SU-DHL-6 (cell line): ENCODE measurements at regions not wholly inside any gene's neighbourhood (a gene's known extent, or its start where the extent isn't known, plus 50 kb on each side); places are given as distances from the start of the nearest gene placed in this dataset.

Experiments
- H2AFZ ChIP-seq: fragments of 200-600 bp; sonication (generic); 2 replicates; pipeline ENCODE4 v1.6.1; 2014; ENCODE audit warnings: low read depth, mild to moderate bottlenecking, moderate library complexity, mixed read lengths, antibody characterized with exemption, low read length; ENCODE audit not compliant: severe bottlenecking
- H3F3A ChIP-seq: fragments of 200-600 bp; shearing (Covaris generic); 2 replicates; pipeline ENCODE4 v1.6.0; 2016; ENCODE audit warnings: antibody characterized with exemption, mild to moderate bottlenecking; ENCODE audit not compliant: insufficient read depth
- H3K27ac ChIP-seq: fragments of 200-600 bp; sonication (generic); 2 replicates; pipeline ENCODE4 v1.5.1; 2016; ENCODE audit warnings: low read depth, mild to moderate bottlenecking, low read length, moderate library complexity, mixed read lengths
- H3K27me3 ChIP-seq: fragments of 200-600 bp; sonication (generic), shearing (Covaris generic); 2 replicates; pipeline ENCODE4 v1.6.0; 2014; ENCODE audit warnings: mild to moderate bottlenecking, low read length
- H3K36me3 ChIP-seq: fragments of 200-600 bp; sonication (generic); 2 replicates; pipeline ENCODE4 v1.6.1; 2014; ENCODE audit warnings: mild to moderate bottlenecking, low read length, mixed read lengths
- H3K4me2 ChIP-seq: fragments of 300-600, 200-600 bp; shearing (Covaris generic), sonication (generic); 2 replicates; pipeline ENCODE4 v1.6.0; 2014; ENCODE audit warnings: low read length, low read depth, mild to moderate bottlenecking; ENCODE audit not compliant: poor library complexity, severe bottlenecking
- H3K4me3 ChIP-seq: fragments of 200-600 bp; sonication (generic); 2 replicates; pipeline ENCODE4 v1.5.1; 2014; ENCODE audit warnings: antibody characterized with exemption, low read length, mild to moderate bottlenecking, mixed read lengths; ENCODE audit not compliant: insufficient read depth, poor library complexity, severe bottlenecking
- H3K79me2 ChIP-seq: fragments of 200-600 bp; sonication (generic); 2 replicates; pipeline ENCODE4 v1.6.1; 2014; ENCODE audit warnings: mild to moderate bottlenecking, low read length, moderate library complexity; ENCODE audit not compliant: insufficient read depth
- H3K9ac ChIP-seq: fragments of 200-600 bp; sonication (generic); 2 replicates; pipeline ENCODE4 v1.7.0; 2014; ENCODE audit warnings: mild to moderate bottlenecking, low read length
- H3K9me2 ChIP-seq: fragments of 200-600 bp; sonication (generic); replicated peaks from 2 replicates; pipeline ENCODE4 v1.6.1; 2014; ENCODE audit warnings: low read length; ENCODE audit not compliant: insufficient read depth
- H3K9me3 ChIP-seq: fragments of 200-600 bp; sonication (generic); 2 replicates; pipeline ENCODE4 v1.6.1; 2014; ENCODE audit warnings: low read length, mixed read lengths; ENCODE audit not compliant: insufficient read depth
- H4K20me1 ChIP-seq: fragments of 200-600 bp; sonication (generic); 2 replicates; pipeline ENCODE4 v1.6.1; 2014; ENCODE audit warnings: low read depth, mild to moderate bottlenecking, antibody characterized with exemption, low read length, moderate library complexity, mixed read lengths
- CTCF ChIP-seq: fragments of 200-600 bp; sonication (generic); IDR thresholded peaks from one replicate; pipeline ENCODE4 v1.5.1; 2017; ENCODE audit warnings: antibody characterized with exemption, mild to moderate bottlenecking, low read length, moderate library complexity; ENCODE audit not compliant: insufficient read depth, poor library complexity, severe bottlenecking
- EZH2phosphoT487 ChIP-seq: fragments of 200-600 bp; sonication (generic), shearing (Covaris generic); conservative IDR thresholded peaks from 2 replicates; pipeline ENCODE4 v1.6.1; 2018; ENCODE audit warnings: mild to moderate bottlenecking, antibody characterized with exemption, low read length, moderate library complexity, mixed read lengths

GRCh38 chr15:96818861-96819260, 488.4 kb downstream of the NR2F2 start:
- no peak for TF ChIP-seq CTCF
- no peak for TF ChIP-seq EZH2phosphoT487
- Histone ChIP-seq H3K27ac (no peak overlapping the region), H3K4me2 (no peak overlapping the region), H3K9ac (no peak overlapping the region), H3K9me3 (no peaks in the 10 kb centered on the region), H3K79me2 (no peaks in the 10 kb centered on the region), H3K36me3 (no peaks in the 10 kb centered on the region), H3K4me3 (no peak overlapping the region), H3K27me3 (no peaks in the 10 kb centered on the region), H4K20me1 (no peaks in the 10 kb centered on the region), H2AFZ (no peak overlapping the region), H3F3A (no peaks in the 10 kb centered on the region), H3K9me2 (no peaks in the 10 kb centered on the region)

- no peak overlapping the region for H3K27ac ChIP-seq
Measured at GRCh38 chr15:96827981-96828380, 497.5 kb downstream of the NR2F2 start.

GRCh38 chr15:96837241-96837970, 506.9 kb downstream of the NR2F2 start:
- H3K27ac ChIP-seq = no peak overlapping the region
- H3K27me3 ChIP-seq = no peaks in the 10 kb centered on the region
- no peaks in the 10 kb centered on the region for H4K20me1 ChIP-seq
- H3F3A ChIP-seq = no peaks in the 10 kb centered on the region
- H3K9ac ChIP-seq = no peak overlapping the region
- no peak overlapping the region for H3K4me3 ChIP-seq
- H3K79me2 ChIP-seq = no peaks in the 10 kb centered on the region
- no peak overlapping the region for H2AFZ ChIP-seq
- no peak overlapping the region for H3K4me2 ChIP-seq
- H3K9me3 ChIP-seq = no peaks in the 10 kb centered on the region
- no peak for TF ChIP-seq EZH2phosphoT487
- TF ChIP-seq CTCF = no peak
- no peaks in the 10 kb centered on the region for H3K36me3 ChIP-seq
- no peaks in the 10 kb centered on the region for H3K9me2 ChIP-seq

More at GRCh38 chr15:96827981-96828380, 497.5 kb downstream of the NR2F2 start:
- Histone ChIP-seq H3K4me2 (no peak overlapping the region), H3K9ac (no peak overlapping the region), H4K20me1 (no peaks in the 10 kb centered on the region), H2AFZ (no peak overlapping the region), H3K9me2 (no peaks in the 10 kb centered on the region), H3K79me2 (no peaks in the 10 kb centered on the region), H3K4me3 (no peak overlapping the region), H3K27me3 (no peaks in the 10 kb centered on the region), H3K9me3 (no peaks in the 10 kb centered on the region), H3F3A (no peaks in the 10 kb centered on the region), H3K36me3 (no peaks in the 10 kb centered on the region)
- TF ChIP-seq CTCF (no peak), EZH2phosphoT487 (no peak)
